OCI-LY1 (cell line): ENCODE measurements at regions not wholly inside any gene's neighbourhood (a gene's known extent, or its start where the extent isn't known, plus 50 kb on each side); places are given as distances from the start of the nearest gene placed in this dataset.

Experiments
- CTCF ChIP-seq: fragments of 200-600 bp; sonication (generic), shearing (Covaris generic); IDR thresholded peaks from 2 replicates; pipeline ENCODE4 v1.5.1; 2017; ENCODE audit warnings: mild to moderate bottlenecking, antibody characterized with exemption, low read length, moderate library complexity, mixed read lengths
- EZH2 ChIP-seq: fragments of 200-600 bp; sonication (generic), shearing (Covaris generic); IDR thresholded peaks from 2 replicates; pipeline ENCODE4 v1.8.0; 2017; ENCODE audit warnings: borderline replicate concordance, mixed run types, mild to moderate bottlenecking, antibody characterized with exemption, low read length, moderate library complexity, mixed read lengths

DNA sequence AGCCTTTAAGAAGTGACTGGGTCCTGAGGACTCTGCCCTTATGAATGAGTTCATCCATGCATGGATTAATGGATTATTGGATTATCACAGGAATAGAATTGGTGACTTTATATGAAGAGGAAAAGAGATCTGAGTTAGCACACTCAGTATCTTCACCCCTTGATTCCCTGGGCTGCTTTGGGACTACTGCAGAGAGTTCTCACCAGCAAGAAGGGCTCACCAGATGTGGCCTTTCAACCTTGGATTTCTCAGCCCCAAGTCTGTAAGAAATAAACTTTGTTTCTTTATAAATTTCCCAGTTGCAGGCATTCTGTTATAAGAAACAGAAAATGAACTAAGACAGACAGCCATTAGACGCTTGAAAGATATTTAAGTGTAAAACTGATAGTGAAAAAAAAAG lies 509.2 kb downstream of the FLRT2 start:
- TF ChIP-seq CTCF (no peak), EZH2 (no peak)
